B cell (primary cell): ENCODE measurements at regions not wholly inside any gene's neighbourhood (a gene's known extent, or its start where the extent isn't known, plus 50 kb on each side); places are given as distances from the start of the nearest gene placed in this dataset.

Experiments used
- ATAC-seq: fragments of 200-7000 bp; cut with Tn5 transposase; one replicate; pipeline ENCODE4 v1.10.0; 2021; ENCODE audit warnings: low read depth, mild to moderate bottlenecking, moderate number of reproducible peaks, moderate library complexity
- CTCF ChIA-PET: fragments of 350-600 bp; sonication (Branson Sonifier 250); formaldehyde crosslinking; loops from one replicate; lab custom pipeline; 2021; ENCODE audit warnings: antibody characterized with exemption, inconsistent platforms; lab: Charles Lee
- POLR2A ChIA-PET: fragments of 350-600 bp; sonication (Branson Sonifier 250); formaldehyde crosslinking; loops from one replicate; lab custom pipeline; 2021; ENCODE audit warnings: antibody characterized with exemption; lab: Charles Lee
- DNase-seq: peaks from one replicate; pipeline ENCODE4 v3.0.0; 2013
- H2AFZ ChIP-seq: 2 replicates; pipeline ENCODE4 v1.6.1; 2012; ENCODE audit warnings: mild to moderate bottlenecking, low read depth, low read length; ENCODE audit not compliant: insufficient read depth, poor library complexity, severe bottlenecking
- H3K27ac ChIP-seq, 2 donors: 1 replicate in 1 of 2; 2 replicates in 1 of 2; pipeline ENCODE4 v1.5.1; 2012 to 2013; ENCODE audit warnings: low read length in 2 of 2, mild to moderate bottlenecking in 2 of 2, moderate library complexity in 1 of 2
- H3K27me3 ChIP-seq, 4 experiments: fragments of 200-600 bp in 1 of 4; sonication (generic) in 1 of 4; replicated peaks in 1 of 4; 1 replicate in 2 of 4; 2 replicates in 2 of 4; pipeline versions ENCODE4 v1.6.1 to v1.7.0; 2013 to 2016; ENCODE audit warnings: low read length in 3 of 4, mild to moderate bottlenecking in 2 of 4, mixed read lengths in 1 of 4, moderate library complexity in 1 of 4; ENCODE audit not compliant: insufficient read depth in 4 of 4, control insufficient read depth in 3 of 4; ENCODE audit errors: control extremely low read depth in 1 of 4
- H3K36me3 ChIP-seq, 2 experiments: replicated peaks in 1 of 2; 1 replicate in 1 of 2; 2 replicates in 1 of 2; pipeline versions ENCODE4 v1.6.1 to v1.7.1; 2013; ENCODE audit warnings: low read length in 1 of 2; ENCODE audit not compliant: insufficient read depth in 2 of 2, control insufficient read depth in 1 of 2; ENCODE audit errors: control extremely low read depth in 1 of 2, extremely low read depth in 1 of 2
- H3K4me1 ChIP-seq, 2 donors: fragments of 200-600 bp in 1 of 2; sonication (generic) in 1 of 2; 1 replicate in 1 of 2; 2 replicates in 1 of 2; pipeline versions ENCODE4 v1.5.1 to v1.6.1; 2013 to 2017; ENCODE audit warnings: low read length in 2 of 2; ENCODE audit not compliant: control insufficient read depth in 2 of 2, insufficient read depth in 2 of 2
- H3K4me2 ChIP-seq: replicated peaks from 2 replicates; pipeline ENCODE3; 2012; ENCODE audit warnings: mild to moderate bottlenecking, low read depth, low read length; ENCODE audit not compliant: poor library complexity, severe bottlenecking
- H3K4me3 ChIP-seq, 5 experiments: fragments of 200-600 bp in 1 of 5; sonication (generic) in 1 of 5; 1 replicate in 3 of 5; 2 replicates in 2 of 5; pipeline versions ENCODE4 v1.5.1 to v1.7.0; 2011 to 2016; ENCODE audit warnings: low read length in 4 of 5, mild to moderate bottlenecking in 4 of 5, low read depth in 2 of 5, control low read depth in 1 of 5, moderate library complexity in 1 of 5; ENCODE audit not compliant: insufficient read depth in 1 of 5; ENCODE audit errors: control extremely low read depth in 1 of 5, extremely low read depth in 1 of 5
- H3K79me2 ChIP-seq: fragments of 200-600 bp; sonication (generic); one replicate; pipeline ENCODE4 v1.6.0; 2016; ENCODE audit warnings: low read length; ENCODE audit not compliant: control insufficient read depth, insufficient read depth
- H3K9ac ChIP-seq: fragments of 200-600 bp; sonication (generic); 2 replicates; pipeline ENCODE4 v1.6.1; 2017; ENCODE audit warnings: mild to moderate bottlenecking, low read length, moderate library complexity
- H3K9me3 ChIP-seq, 3 donors: one replicate each; pipeline versions ENCODE4 v1.6.1 to v1.7.1; 2013; ENCODE audit warnings: low read length in 2 of 3; ENCODE audit not compliant: control insufficient read depth in 2 of 3, insufficient read depth in 1 of 3; ENCODE audit errors: control extremely low read depth in 1 of 3
- H4K20me1 ChIP-seq: 2 replicates; pipeline ENCODE4 v1.6.0; 2012; ENCODE audit warnings: mild to moderate bottlenecking, low read length; ENCODE audit not compliant: insufficient read depth, control insufficient read depth, poor library complexity, severe bottlenecking
- H3K27ac Mint-ChIP-seq: one replicate; pipeline ENCODE4 v1.8.0; 2021; ENCODE audit warnings: mixed read lengths
- H3K27me3 Mint-ChIP-seq: one replicate; pipeline ENCODE4 v1.8.0; 2021; ENCODE audit warnings: mixed read lengths
- H3K4me1 Mint-ChIP-seq: one replicate; pipeline ENCODE4 v1.8.0; 2021; ENCODE audit warnings: mixed read lengths
- H3K4me3 Mint-ChIP-seq: one replicate; pipeline ENCODE4 v1.8.0; 2021; ENCODE audit warnings: mixed read lengths
- H3K9me3 Mint-ChIP-seq: one replicate; pipeline ENCODE4 v1.8.0; 2022; ENCODE audit warnings: mixed read lengths; ENCODE audit not compliant: insufficient read depth
- EZH2 ChIP-seq: IDR thresholded peaks from 2 replicates; pipeline ENCODE4 v1.6.1; 2012; ENCODE audit warnings: borderline replicate concordance, low read depth, mild to moderate bottlenecking, moderate library complexity, low read length; ENCODE audit not compliant: insufficient read depth, poor library complexity, severe bottlenecking
- WGBS: methylation state at CpG from one replicate; pipeline ENCODE4 v1.1.5; 2013; ENCODE audit warnings: missing lambda C conversion rate; ENCODE audit not compliant: insufficient coverage; 5-methylcytosine and 5-hydroxymethylcytosine counted together
- intact Hi-C: fragments of 100-400 bp; cut with micrococcal nuclease; formaldehyde crosslinking; loops from one replicate; pipeline ENCODE4 v1.10.0; 2022
- TF ChIP-seq, protein P1 (sequence below): fragments of 200-600 bp; IDR thresholded peaks from one replicate; pipeline ENCODE4 v1.8.0; 2022; ENCODE audit warnings: antibody characterized with exemption, mild to moderate bottlenecking

DNA sequence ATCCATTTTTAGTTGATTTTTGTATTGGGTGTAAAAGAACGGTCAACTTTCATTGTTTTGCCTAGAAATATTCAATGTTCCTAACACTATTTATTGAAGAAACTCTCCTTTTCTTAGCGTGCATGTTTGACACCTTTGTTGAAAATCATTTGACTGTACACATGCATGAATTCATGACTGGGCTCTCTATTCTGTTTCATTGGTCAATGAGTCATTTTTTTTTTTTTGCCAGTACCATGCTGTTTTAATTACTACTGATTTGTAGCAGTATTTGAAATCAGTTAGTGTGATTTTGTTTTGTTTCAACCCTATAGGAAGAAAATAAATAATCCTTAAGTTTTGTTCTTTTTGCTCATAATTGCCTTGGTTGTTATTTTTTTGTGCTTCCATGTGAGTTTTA lies 828.7 kb downstream of the SUCLG1 start:
- no peaks in the 10 kb centered on the region for H3K4me1 Mint-ChIP-seq
- no peaks in the 10 kb centered on the region for H3K36me3 ChIP-seq
- no peak overlapping the region for H3K9ac ChIP-seq
- DNase-seq (no peak), ATAC-seq (no peak)
- no peaks in the 10 kb centered on the region for H4K20me1 ChIP-seq
- no peak overlapping the region for H3K4me3 ChIP-seq
- H3K27ac ChIP-seq, result no peak overlapping the region
- no peaks in the 10 kb centered on the region for H3K27me3 ChIP-seq
- no peak overlapping the region for H3K4me3 Mint-ChIP-seq
- H3K27me3 Mint-ChIP-seq, result no peaks in the 10 kb centered on the region
- intact Hi-C loops, result no loop called here
- TF ChIP-seq, protein P1, sequence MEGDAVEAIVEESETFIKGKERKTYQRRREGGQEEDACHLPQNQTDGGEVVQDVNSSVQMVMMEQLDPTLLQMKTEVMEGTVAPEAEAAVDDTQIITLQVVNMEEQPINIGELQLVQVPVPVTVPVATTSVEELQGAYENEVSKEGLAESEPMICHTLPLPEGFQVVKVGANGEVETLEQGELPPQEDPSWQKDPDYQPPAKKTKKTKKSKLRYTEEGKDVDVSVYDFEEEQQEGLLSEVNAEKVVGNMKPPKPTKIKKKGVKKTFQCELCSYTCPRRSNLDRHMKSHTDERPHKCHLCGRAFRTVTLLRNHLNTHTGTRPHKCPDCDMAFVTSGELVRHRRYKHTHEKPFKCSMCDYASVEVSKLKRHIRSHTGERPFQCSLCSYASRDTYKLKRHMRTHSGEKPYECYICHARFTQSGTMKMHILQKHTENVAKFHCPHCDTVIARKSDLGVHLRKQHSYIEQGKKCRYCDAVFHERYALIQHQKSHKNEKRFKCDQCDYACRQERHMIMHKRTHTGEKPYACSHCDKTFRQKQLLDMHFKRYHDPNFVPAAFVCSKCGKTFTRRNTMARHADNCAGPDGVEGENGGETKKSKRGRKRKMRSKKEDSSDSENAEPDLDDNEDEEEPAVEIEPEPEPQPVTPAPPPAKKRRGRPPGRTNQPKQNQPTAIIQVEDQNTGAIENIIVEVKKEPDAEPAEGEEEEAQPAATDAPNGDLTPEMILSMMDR, result no peak
- no peak for TF ChIP-seq EZH2
- no peak overlapping the region for H3K27ac Mint-ChIP-seq
- H3K9me3 ChIP-seq, result peaks cover 0 to 3% (median 0%) of the 10 kb centered on the region in 3 donors
- no peak overlapping the region for H2AFZ ChIP-seq
- H3K4me2 ChIP-seq, result no peak overlapping the region
- WGBS, result no CpG with 5 or more reads among the region's 2 CpGs
- ChIA-PET POLR2A (no interaction called here), CTCF (no interaction called here)
- H3K79me2 ChIP-seq, result no peaks in the 10 kb centered on the region
- H3K4me1 ChIP-seq, result no peaks in the 10 kb centered on the region
- peaks cover 3% of the 10 kb centered on the region for H3K9me3 Mint-ChIP-seq

DNA sequence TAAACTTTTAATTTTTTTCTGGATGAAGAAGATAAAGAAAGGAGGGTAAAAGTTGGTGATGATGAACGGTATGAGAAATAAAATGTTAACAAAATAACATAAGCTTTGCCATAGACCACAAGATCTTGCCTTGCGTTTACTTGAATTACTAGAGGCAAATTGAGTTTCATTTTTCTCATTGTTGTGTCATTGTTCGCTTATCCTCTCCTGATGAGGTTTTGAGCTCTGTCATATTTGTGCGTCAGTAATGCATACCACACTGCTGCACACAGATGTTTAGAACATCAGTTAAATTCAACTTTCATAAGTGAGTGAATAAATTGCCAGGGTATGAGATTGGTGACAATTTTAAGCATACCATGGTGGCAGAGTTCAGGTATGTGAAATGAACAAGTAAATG lies 843.6 kb downstream of the SUCLG1 start:
- Histone ChIP-seq H2AFZ (no peak overlapping the region), H3K9ac (no peak overlapping the region), H3K36me3 (no peaks in the 10 kb centered on the region), H3K79me2 (no peaks in the 10 kb centered on the region), H3K4me3 (no peak overlapping the region), H4K20me1 (no peaks in the 10 kb centered on the region), H3K27ac (no peak overlapping the region), H3K4me1 (no peaks in the 10 kb centered on the region), H3K9me3 (peaks cover 0 to 15% (median 0%) of the 10 kb centered on the region in 3 donors), H3K4me2 (no peak overlapping the region), H3K27me3 (no peaks in the 10 kb centered on the region)
- ATAC-seq (no peak), DNase-seq (no peak)
- Mint-ChIP-seq H3K27me3 (no peaks in the 10 kb centered on the region), H3K4me3 (no peak overlapping the region), H3K4me1 (no peaks in the 10 kb centered on the region), H3K9me3 (peaks cover 7% of the 10 kb centered on the region), H3K27ac (no peak overlapping the region)
- POLR2A ChIA-PET, result no interaction called here
- intact Hi-C loops, result no loop called here
- TF ChIP-seq EZH2, result no peak
- TF ChIP-seq, protein P1, result no peak
- WGBS, result no CpG with 5 or more reads among the region's 4 CpGs
- CTCF ChIA-PET, result no interaction called here
